Calu3 (cell line): ENCODE measurements at regions not wholly inside any gene's neighbourhood (a gene's known extent, or its start where the extent isn't known, plus 50 kb on each side); places are given as distances from the start of the nearest gene placed in this dataset.

Source experiments
- BruUV-seq: library from RNA; stranded (reverse); fragments of 400-500 nt; replicated peaks from 2 replicates; lab custom pipeline; 2021; lab: Mats Ljungman, UMichigan
- CTCF ChIA-PET: fragments of 300-600 bp; sonication (Branson Sonifier 250); formaldehyde crosslinking; loops from one replicate; lab custom pipeline; 2022; ENCODE audit warnings: antibody characterized with exemption; lab: Charles Lee
- DNase-seq: peaks from one replicate; pipeline ENCODE4 v3.0.0; 2022
- H3K27ac Mint-ChIP-seq: one replicate; pipeline ENCODE4 v1.8.0; 2022; ENCODE audit warnings: mixed read lengths; ENCODE audit not compliant: unreplicated experiment
- H3K27me3 Mint-ChIP-seq: one replicate; pipeline ENCODE4 v1.8.0; 2022; ENCODE audit warnings: mixed read lengths; ENCODE audit not compliant: unreplicated experiment
- H3K36me3 Mint-ChIP-seq: one replicate; pipeline ENCODE4 v1.8.0; 2022; ENCODE audit warnings: mild to moderate bottlenecking, moderate library complexity, mixed read lengths; ENCODE audit not compliant: insufficient read depth, unreplicated experiment
- H3K4me1 Mint-ChIP-seq: one replicate; pipeline ENCODE4 v1.8.0; 2022; ENCODE audit warnings: mild to moderate bottlenecking, low read depth, mixed read lengths; ENCODE audit not compliant: unreplicated experiment
- H3K4me3 Mint-ChIP-seq: one replicate; pipeline ENCODE4 v1.8.0; 2022; ENCODE audit warnings: mild to moderate bottlenecking, low read depth, moderate library complexity, mixed read lengths; ENCODE audit not compliant: unreplicated experiment
- H3K9me3 Mint-ChIP-seq: one replicate; pipeline ENCODE4 v1.8.0; 2022; ENCODE audit warnings: low read depth, mixed read lengths; ENCODE audit not compliant: unreplicated experiment
- intact Hi-C: fragments of 100-400 bp; cut with micrococcal nuclease; formaldehyde crosslinking; loops from one replicate; pipeline ENCODE4 v1.10.0; 2022; ENCODE audit not compliant: unreplicated experiment
- TF ChIP-seq, protein P1 (sequence below): fragments of 200-600 bp; IDR thresholded peaks from one replicate; pipeline ENCODE4 v1.8.0; 2022; ENCODE audit warnings: antibody characterized with exemption; ENCODE audit not compliant: unreplicated experiment

DNA sequence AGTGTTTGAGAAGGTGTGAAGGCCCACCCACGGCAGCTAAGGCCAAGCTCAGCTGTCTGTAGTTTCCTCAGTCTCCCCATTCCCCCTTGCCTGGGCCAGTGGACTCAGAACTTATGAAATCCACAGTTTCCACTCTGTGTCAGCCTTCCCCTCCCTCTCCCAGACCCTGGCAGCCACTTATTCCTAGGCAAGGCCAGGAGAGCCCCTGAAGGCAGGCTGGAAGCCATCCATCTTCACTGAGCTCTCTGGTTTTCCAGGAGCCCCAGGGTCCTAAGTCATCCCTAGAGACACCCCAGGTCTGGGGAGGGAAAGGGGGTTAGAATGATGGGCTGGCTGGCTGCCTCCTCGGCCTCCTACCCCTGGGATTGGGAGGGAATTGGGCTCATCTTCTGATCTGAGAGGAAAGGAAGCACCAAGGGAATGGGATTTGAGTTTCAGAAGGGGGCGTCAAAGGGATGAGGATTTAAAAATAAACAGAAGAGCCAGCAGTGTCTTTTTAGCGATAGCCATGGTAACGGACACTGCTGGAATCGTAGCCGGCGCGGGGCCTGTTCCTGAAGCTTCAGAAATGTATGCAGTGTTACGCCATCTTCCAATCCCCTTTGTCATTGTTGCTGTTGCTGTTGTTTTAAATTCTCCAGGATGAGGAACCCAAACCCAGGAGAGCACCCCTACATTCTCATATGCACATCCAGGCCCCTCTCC lies 561.1 kb upstream of the CADM1 start:
- CTCF ChIA-PET: no interaction called here
- intact Hi-C loops: no loop called here
- no peak overlapping the region for H3K27ac Mint-ChIP-seq

DNA sequence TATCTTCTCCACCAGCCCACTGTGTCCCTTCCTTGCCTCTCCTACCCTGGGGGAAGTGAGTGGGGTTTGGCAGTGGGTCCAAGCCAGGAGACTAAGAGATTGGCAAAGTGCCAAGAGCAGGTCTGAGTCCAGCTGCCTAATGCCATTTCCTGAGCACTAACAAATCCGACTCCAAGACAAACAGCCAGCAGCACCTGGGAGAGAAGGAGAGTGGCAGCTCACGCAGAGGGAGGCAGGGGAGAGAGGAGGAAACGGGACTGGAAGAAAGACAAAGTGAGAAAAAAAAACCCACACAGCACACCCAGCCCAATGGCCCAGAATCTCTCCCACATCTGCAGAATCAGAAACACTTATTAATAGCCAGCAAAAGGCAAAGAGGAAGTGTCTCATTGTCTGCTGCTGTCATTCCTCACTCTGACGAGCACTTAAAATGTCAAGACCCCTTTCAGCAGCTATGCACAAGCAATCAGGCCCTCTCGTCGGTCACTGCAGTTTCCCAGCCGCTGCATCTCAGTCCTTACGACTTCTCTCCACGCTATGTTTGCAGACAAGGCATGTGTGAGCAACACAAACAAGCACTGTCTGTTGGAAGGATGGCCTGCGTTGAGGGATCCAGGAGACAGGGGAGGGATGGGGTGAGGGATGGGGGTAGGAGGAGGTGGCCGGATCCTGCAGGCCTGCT lies 558.4 kb upstream of the CADM1 start:
- Mint-ChIP-seq H3K4me3 (no peak overlapping the region), H3K36me3 (no peaks in the 10 kb centered on the region), H3K27me3 (no peaks in the 10 kb centered on the region), H3K27ac (no peak overlapping the region), H3K9me3 (peaks cover 7% of the 10 kb centered on the region), H3K4me1 (no peaks in the 10 kb centered on the region)
- no peak for DNase-seq
- no TSS peak for BruUV-seq
- CTCF ChIA-PET: interaction anchor here (0.7 kb wide), 1 partner anchor 972 kb away, joined by 4 read pairs; no protein-coding TSS in a partner anchor
- intact Hi-C loops: no loop called here
- TF ChIP-seq, protein P1, sequence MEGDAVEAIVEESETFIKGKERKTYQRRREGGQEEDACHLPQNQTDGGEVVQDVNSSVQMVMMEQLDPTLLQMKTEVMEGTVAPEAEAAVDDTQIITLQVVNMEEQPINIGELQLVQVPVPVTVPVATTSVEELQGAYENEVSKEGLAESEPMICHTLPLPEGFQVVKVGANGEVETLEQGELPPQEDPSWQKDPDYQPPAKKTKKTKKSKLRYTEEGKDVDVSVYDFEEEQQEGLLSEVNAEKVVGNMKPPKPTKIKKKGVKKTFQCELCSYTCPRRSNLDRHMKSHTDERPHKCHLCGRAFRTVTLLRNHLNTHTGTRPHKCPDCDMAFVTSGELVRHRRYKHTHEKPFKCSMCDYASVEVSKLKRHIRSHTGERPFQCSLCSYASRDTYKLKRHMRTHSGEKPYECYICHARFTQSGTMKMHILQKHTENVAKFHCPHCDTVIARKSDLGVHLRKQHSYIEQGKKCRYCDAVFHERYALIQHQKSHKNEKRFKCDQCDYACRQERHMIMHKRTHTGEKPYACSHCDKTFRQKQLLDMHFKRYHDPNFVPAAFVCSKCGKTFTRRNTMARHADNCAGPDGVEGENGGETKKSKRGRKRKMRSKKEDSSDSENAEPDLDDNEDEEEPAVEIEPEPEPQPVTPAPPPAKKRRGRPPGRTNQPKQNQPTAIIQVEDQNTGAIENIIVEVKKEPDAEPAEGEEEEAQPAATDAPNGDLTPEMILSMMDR: no peak

More for the DNA sequence above, 561.1 kb upstream of the CADM1 start:
- Mint-ChIP-seq H3K36me3 (no peaks in the 10 kb centered on the region), H3K4me1 (no peaks in the 10 kb centered on the region), H3K27me3 (no peaks in the 10 kb centered on the region), H3K4me3 (no peak overlapping the region), H3K9me3 (peaks cover 5% of the 10 kb centered on the region)
- TF ChIP-seq, protein P1: no peak
- BruUV-seq: no TSS peak
- no peak for DNase-seq

DNA sequence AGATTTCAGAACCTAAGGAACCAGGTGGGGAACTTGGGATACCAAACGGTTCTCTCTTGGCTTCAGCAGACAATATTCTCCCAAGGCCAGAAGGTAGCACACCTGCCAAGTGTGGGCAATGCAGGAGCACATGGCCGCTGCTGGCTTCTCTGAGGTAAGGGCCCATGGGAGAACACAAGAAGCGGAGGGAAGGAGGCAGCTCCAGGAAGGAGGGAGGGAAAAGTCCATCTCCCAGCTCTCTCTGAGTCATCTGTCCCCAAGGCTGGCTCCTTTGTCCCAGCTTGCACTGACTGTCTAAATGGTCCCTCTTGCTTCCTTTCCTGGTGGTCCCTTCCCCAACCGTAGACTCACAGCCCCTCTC lies 557.9 kb upstream of the CADM1 start:
- no peaks in the 10 kb centered on the region for H3K36me3 Mint-ChIP-seq
- H3K4me1 Mint-ChIP-seq: no peaks in the 10 kb centered on the region
- no peaks in the 10 kb centered on the region for H3K27me3 Mint-ChIP-seq
- H3K27ac Mint-ChIP-seq: no peak overlapping the region
- DNase-seq: no peak
- peaks cover 7% of the 10 kb centered on the region for H3K9me3 Mint-ChIP-seq
- no TSS peak for BruUV-seq
- TF ChIP-seq, protein P1: no peak
- CTCF ChIA-PET: no interaction called here
- no peak overlapping the region for H3K4me3 Mint-ChIP-seq
- intact Hi-C loops: no loop called here

DNA sequence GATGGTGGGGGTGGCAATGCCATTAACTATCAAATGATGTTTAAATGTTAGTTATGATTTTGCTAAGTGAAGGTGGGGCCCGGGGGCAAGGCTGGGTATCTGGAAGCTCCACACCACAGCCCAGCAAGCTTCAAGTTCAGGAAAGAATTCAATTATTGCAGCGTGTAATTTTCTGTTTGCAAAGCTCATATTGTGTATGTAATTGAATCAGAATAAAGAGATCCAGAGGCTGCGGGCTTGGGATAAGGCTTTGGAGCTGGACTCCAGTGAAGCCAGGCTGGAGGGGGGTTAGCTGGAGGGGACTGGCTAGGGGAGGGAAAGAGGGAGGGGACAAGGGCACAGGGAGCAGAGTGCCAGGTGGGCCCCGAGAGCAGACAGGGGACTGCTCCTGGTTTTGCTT lies 557.1 kb upstream of the CADM1 start:
- H3K27ac Mint-ChIP-seq: no peak overlapping the region
- CTCF ChIA-PET: no interaction called here
- no peaks in the 10 kb centered on the region for H3K27me3 Mint-ChIP-seq
- TF ChIP-seq, protein P1: no peak
- no TSS peak for BruUV-seq
- H3K9me3 Mint-ChIP-seq: peaks cover 4% of the 10 kb centered on the region
- no peaks in the 10 kb centered on the region for H3K4me1 Mint-ChIP-seq
- no peaks in the 10 kb centered on the region for H3K36me3 Mint-ChIP-seq
- H3K4me3 Mint-ChIP-seq: no peak overlapping the region
- DNase-seq: no peak
- intact Hi-C loops: no loop called here
